Mesendoderm (in vitro differentiated cells): ENCODE measurements at regions not wholly inside any gene's neighbourhood (a gene's known extent, or its start where the extent isn't known, plus 50 kb on each side); places are given as distances from the start of the nearest gene placed in this dataset.

Source experiments
- DNase-seq: peaks from one replicate; pipeline ENCODE4 v3.0.0; 2013
- H2AK5ac ChIP-seq: 2 replicates; pipeline ENCODE4 v1.6.1; 2013; ENCODE audit warnings: low read length, inconsistent platforms
- H2BK120ac ChIP-seq: 2 replicates; pipeline ENCODE4 v1.6.1; 2013; ENCODE audit warnings: low read depth, mild to moderate bottlenecking, low read length, moderate library complexity, mixed read lengths
- H2BK15ac ChIP-seq: replicated peaks from 2 replicates; pipeline ENCODE4 v1.6.1; 2013; ENCODE audit warnings: low read depth, mild to moderate bottlenecking, moderate library complexity
- H2BK5ac ChIP-seq: 2 replicates; pipeline ENCODE4 v1.6.1; 2013; ENCODE audit warnings: low read length, inconsistent platforms
- H3K18ac ChIP-seq: 2 replicates; pipeline ENCODE4 v1.6.1; 2013; ENCODE audit warnings: mild to moderate bottlenecking, low read length, mixed read lengths
- H3K23ac ChIP-seq: one replicate; pipeline ENCODE4 v1.6.1; 2013; ENCODE audit warnings: low read length
- H3K27ac ChIP-seq: 2 replicates; pipeline ENCODE4 v1.5.1; 2013; ENCODE audit warnings: low read depth, mild to moderate bottlenecking, inconsistent platforms, low read length, moderate library complexity
- H3K27me3 ChIP-seq: 2 replicates; pipeline ENCODE4 v1.6.1; 2013; ENCODE audit warnings: low read length, control low read depth, mild to moderate bottlenecking, inconsistent platforms; ENCODE audit not compliant: insufficient read depth, poor library complexity
- H3K36me3 ChIP-seq: 2 replicates; pipeline ENCODE4 v1.6.1; 2013; ENCODE audit warnings: low read length, inconsistent platforms; ENCODE audit not compliant: control insufficient read depth, insufficient read depth
- H3K4ac ChIP-seq: one replicate; pipeline ENCODE4 v1.6.1; 2013; ENCODE audit warnings: low read depth, mild to moderate bottlenecking, low read length, moderate library complexity
- H3K4me1 ChIP-seq: 2 replicates; pipeline ENCODE4 v1.6.1; 2013; ENCODE audit warnings: low read depth, low read length, inconsistent platforms; ENCODE audit not compliant: control insufficient read depth
- H3K4me2 ChIP-seq: 2 replicates; pipeline ENCODE4 v1.6.1; 2013; ENCODE audit warnings: low read length
- H3K4me3 ChIP-seq: 2 replicates; pipeline ENCODE4 v1.5.1; 2013; ENCODE audit warnings: mild to moderate bottlenecking, low read length
- H3K56ac ChIP-seq: one replicate; pipeline ENCODE4 v1.6.1; 2013; ENCODE audit warnings: low read length
- H3K79me1 ChIP-seq: 2 replicates; pipeline ENCODE4 v1.6.1; 2013; ENCODE audit warnings: low read length, inconsistent platforms
- H3K79me2 ChIP-seq: 2 replicates; pipeline ENCODE4 v1.6.1; 2013; ENCODE audit warnings: mild to moderate bottlenecking, low read length; ENCODE audit not compliant: control insufficient read depth, insufficient read depth
- H3K9ac ChIP-seq: 2 replicates; pipeline ENCODE4 v1.6.1; 2013; ENCODE audit warnings: low read length, inconsistent platforms
- H4K5ac ChIP-seq: one replicate; pipeline ENCODE4 v1.6.1; 2013; ENCODE audit warnings: low read length
- H4K8ac ChIP-seq: one replicate; pipeline ENCODE4 v1.6.1; 2013; ENCODE audit warnings: low read depth, mild to moderate bottlenecking, control low read depth, low read length, moderate library complexity
- WGBS: extraction: QIAGEN DNeasy Blood & Tissue Kit; methylation state at CpG from one replicate; pipeline ENCODE4 v1.1.7; 2013; ENCODE audit warnings: low lambda C conversion rate, missing lambda C conversion rate; ENCODE audit not compliant: insufficient coverage; ENCODE audit errors: extremely low coverage; 5-methylcytosine and 5-hydroxymethylcytosine counted together

- no peak overlapping the region for H2AK5ac ChIP-seq
- H3K27ac ChIP-seq: no peak overlapping the region
- H3K4ac ChIP-seq: no peak overlapping the region
- no peaks in the 10 kb centered on the region for H3K79me1 ChIP-seq
- no peak overlapping the region for H2BK15ac ChIP-seq
- H3K36me3 ChIP-seq: no peaks in the 10 kb centered on the region
- no peak overlapping the region for H3K23ac ChIP-seq
- H3K4me3 ChIP-seq: no peak overlapping the region
- H3K9ac ChIP-seq: no peak overlapping the region
- WGBS: no CpG with 5 or more reads among the region's 3 CpGs
- no peak overlapping the region for H4K5ac ChIP-seq
- no peaks in the 10 kb centered on the region for H3K79me2 ChIP-seq
- no peaks in the 10 kb centered on the region for H3K27me3 ChIP-seq
- no peak overlapping the region for H3K18ac ChIP-seq
- no peak overlapping the region for H2BK120ac ChIP-seq
- no peak overlapping the region for H4K8ac ChIP-seq
- no peaks in the 10 kb centered on the region for H3K4me1 ChIP-seq
- peak; percentile 3 for DNase-seq
- no peak overlapping the region for H3K4me2 ChIP-seq
- no peak overlapping the region for H2BK5ac ChIP-seq
- H3K56ac ChIP-seq: no peak overlapping the region
These were observed 265.9 kb downstream of the SEC16B start for GRCh38 chr1:177703888-177704446.

GRCh38 chr1:177701654-177702353 is 268.1 kb downstream of the SEC16B start:
- H3K79me1 ChIP-seq: no peaks in the 10 kb centered on the region
- DNase-seq: no peak
- no peaks in the 10 kb centered on the region for H3K36me3 ChIP-seq
- H3K79me2 ChIP-seq: no peaks in the 10 kb centered on the region
- whole genome bisulfite sequencing: no CpG with 5 or more reads among the region's 3 CpGs
- no peak overlapping the region for H2BK5ac ChIP-seq
- H3K18ac ChIP-seq: no peak overlapping the region
- H2AK5ac ChIP-seq: no peak overlapping the region
- H2BK15ac ChIP-seq: no peak overlapping the region
- H2BK120ac ChIP-seq: no peak overlapping the region
- H3K27ac ChIP-seq: no peak overlapping the region
- H3K23ac ChIP-seq: no peak overlapping the region
- no peak overlapping the region for H3K9ac ChIP-seq
- no peak overlapping the region for H3K4ac ChIP-seq
- no peak overlapping the region for H4K5ac ChIP-seq
- H4K8ac ChIP-seq: no peak overlapping the region
- no peak overlapping the region for H3K56ac ChIP-seq
- no peaks in the 10 kb centered on the region for H3K27me3 ChIP-seq
- H3K4me2 ChIP-seq: no peak overlapping the region
- H3K4me1 ChIP-seq: no peaks in the 10 kb centered on the region
- H3K4me3 ChIP-seq: no peak overlapping the region

GRCh38 chr1:177700856-177701255 is 269.0 kb downstream of the SEC16B start:
- Histone ChIP-seq H2BK15ac (no peak overlapping the region), H2BK5ac (no peak overlapping the region), H3K27me3 (no peaks in the 10 kb centered on the region), H3K4me3 (no peak overlapping the region), H3K23ac (no peak overlapping the region), H3K4ac (no peak overlapping the region), H2BK120ac (no peak overlapping the region), H3K4me2 (no peak overlapping the region), H3K9ac (no peak overlapping the region), H3K56ac (no peak overlapping the region), H3K79me2 (no peaks in the 10 kb centered on the region), H2AK5ac (no peak overlapping the region), H3K18ac (no peak overlapping the region), H3K27ac (no peak overlapping the region), H4K5ac (no peak overlapping the region), H3K4me1 (no peaks in the 10 kb centered on the region), H3K36me3 (no peaks in the 10 kb centered on the region), H3K79me1 (no peaks in the 10 kb centered on the region), H4K8ac (no peak overlapping the region)
- DNase-seq: no peak
- WGBS: no CpG with 5 or more reads among the region's 5 CpGs

GRCh38 chr1:177690996-177691395 is 278.9 kb downstream of the SEC16B start:
- Histone ChIP-seq H3K56ac (no peak overlapping the region), H3K9ac (no peak overlapping the region), H2BK120ac (no peak overlapping the region), H3K27me3 (no peaks in the 10 kb centered on the region), H3K23ac (no peak overlapping the region), H3K4me3 (no peak overlapping the region), H4K5ac (no peak overlapping the region), H3K4ac (no peak overlapping the region), H3K79me2 (no peaks in the 10 kb centered on the region), H3K4me1 (no peaks in the 10 kb centered on the region), H3K27ac (no peak overlapping the region), H2AK5ac (no peak overlapping the region), H3K79me1 (no peaks in the 10 kb centered on the region), H4K8ac (no peak overlapping the region), H2BK5ac (no peak overlapping the region), H3K4me2 (no peak overlapping the region), H3K18ac (no peak overlapping the region), H2BK15ac (no peak overlapping the region), H3K36me3 (no peaks in the 10 kb centered on the region)
- DNase-seq: no peak

GRCh38 chr1:177687544-177687943 is 282.3 kb downstream of the SEC16B start:
- Histone ChIP-seq H2BK15ac (no peak overlapping the region), H3K4me2 (no peak overlapping the region), H2BK5ac (no peak overlapping the region), H3K79me1 (no peaks in the 10 kb centered on the region), H3K18ac (no peak overlapping the region), H3K27me3 (no peaks in the 10 kb centered on the region), H4K5ac (no peak overlapping the region), H3K4me3 (no peak overlapping the region), H4K8ac (no peak overlapping the region), H2AK5ac (no peak overlapping the region), H3K23ac (no peak overlapping the region), H3K4me1 (no peaks in the 10 kb centered on the region), H3K56ac (no peak overlapping the region), H3K79me2 (no peaks in the 10 kb centered on the region), H3K9ac (no peak overlapping the region), H2BK120ac (no peak overlapping the region), H3K36me3 (no peaks in the 10 kb centered on the region), H3K4ac (no peak overlapping the region), H3K27ac (no peak overlapping the region)
- DNase-seq: no peak
- WGBS: no CpG with 5 or more reads among the region's 3 CpGs

- Histone ChIP-seq H2BK120ac (no peak overlapping the region), H2BK5ac (no peak overlapping the region), H3K4ac (no peak overlapping the region), H2AK5ac (no peak overlapping the region), H3K27ac (no peak overlapping the region), H4K5ac (no peak overlapping the region), H3K79me1 (no peaks in the 10 kb centered on the region), H3K4me1 (no peaks in the 10 kb centered on the region), H3K18ac (no peak overlapping the region), H3K56ac (no peak overlapping the region), H3K9ac (no peak overlapping the region), H3K27me3 (no peaks in the 10 kb centered on the region), H2BK15ac (no peak overlapping the region), H3K4me2 (no peak overlapping the region), H4K8ac (no peak overlapping the region), H3K79me2 (no peaks in the 10 kb centered on the region), H3K4me3 (no peak overlapping the region), H3K36me3 (no peaks in the 10 kb centered on the region), H3K23ac (no peak overlapping the region)
- WGBS: no CpG with 5 or more reads among the region's 1 CpG
- DNase-seq: no peak
These were observed 282.9 kb downstream of the SEC16B start for GRCh38 chr1:177686933-177687332.
